GM19467 (cell line): ENCODE measurements at regions not wholly inside any gene's neighbourhood (a gene's known extent, or its start where the extent isn't known, plus 50 kb on each side); places are given as distances from the start of the nearest gene placed in this dataset.

Experiments
- ATAC-seq: cut with Tn5 transposase; IDR thresholded peaks from one replicate; pipeline ENCODE4 v1.9.1; 2021; ENCODE audit warnings: mild to moderate bottlenecking, moderate library complexity; ENCODE audit not compliant: unreplicated experiment

GRCh38 chr16:85306793-85307551 is 194.7 kb upstream of the CIBAR2 start:
- no peak for ATAC-seq

DNA sequence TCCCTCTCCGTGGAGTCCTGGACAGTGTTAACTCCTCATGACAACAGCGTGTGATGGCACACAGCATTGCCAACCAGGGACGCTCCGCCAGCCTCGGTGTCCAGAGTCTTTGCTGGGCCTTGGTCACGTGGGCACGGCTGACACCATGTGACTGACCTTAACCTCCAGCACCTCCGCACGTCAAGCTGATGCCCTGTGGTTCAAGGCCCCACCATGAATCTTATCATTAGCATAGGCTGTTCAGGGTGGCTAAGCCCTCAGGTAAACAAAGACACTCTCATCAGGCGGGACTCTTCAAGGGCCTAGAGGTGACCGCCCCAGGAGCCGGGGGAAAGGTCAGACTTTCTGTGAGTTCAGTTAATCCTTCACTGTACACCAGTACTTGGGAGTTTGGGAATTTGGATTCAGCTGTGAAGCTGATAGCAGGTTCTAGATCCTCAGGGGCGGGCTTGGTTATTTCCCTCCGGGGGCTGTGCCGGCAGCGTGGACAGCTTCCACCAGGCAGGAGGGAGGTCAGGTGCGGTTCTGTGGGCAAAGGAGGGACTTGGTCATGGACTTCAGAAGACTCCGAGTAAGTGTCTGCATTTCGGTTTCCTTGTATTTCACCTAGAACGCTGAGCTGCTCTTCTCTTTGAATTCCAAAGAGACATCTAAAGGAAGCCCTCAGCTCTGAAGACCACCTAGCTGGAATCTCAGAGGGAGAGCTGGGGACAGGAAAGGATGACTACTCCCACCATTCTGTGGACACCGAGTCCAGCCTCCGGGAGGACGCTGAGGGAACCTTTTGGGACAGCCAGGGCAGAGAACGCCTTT is 195.5 kb upstream of the CIBAR2 start:
- ATAC-seq = no peak

GRCh38 chr16:85308611-85309540 is 196.6 kb upstream of the CIBAR2 start:
- no peak for ATAC-seq

- no peak for ATAC-seq
These were observed 197.7 kb upstream of the CIBAR2 start for GRCh38 chr16:85309656-85310587.

- ATAC-seq = no peak
These were observed 198.8 kb upstream of the CIBAR2 start for GRCh38 chr16:85310868-85311585.

DNA sequence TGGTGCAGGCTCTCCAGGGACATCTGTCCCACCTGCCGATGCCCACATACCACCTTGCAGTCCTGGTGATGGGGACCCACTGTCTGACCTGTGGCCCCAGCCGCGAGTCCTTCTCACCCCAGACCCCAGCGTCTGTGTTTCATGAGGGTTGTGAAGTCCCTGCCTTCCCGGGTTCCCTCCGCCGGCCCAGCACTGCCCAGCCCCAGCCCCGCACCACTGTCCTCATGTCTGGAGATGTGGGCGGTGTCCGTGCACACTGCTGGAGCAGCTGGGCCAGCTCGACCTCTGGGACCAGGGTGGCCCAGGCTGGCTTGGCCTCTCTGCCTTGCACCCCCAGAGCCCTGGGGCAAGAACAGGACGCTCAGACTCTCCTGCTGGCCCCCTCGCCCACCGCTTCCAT is 199.5 kb upstream of the CIBAR2 start:
- ATAC-seq = no peak

- ATAC-seq = no peak
These were observed 199.9 kb upstream of the CIBAR2 start for GRCh38 chr16:85312174-85312573.

GRCh38 chr16:85312642-85313525 is 200.6 kb upstream of the CIBAR2 start:
- ATAC-seq = no peak

- ATAC-seq = no peak
These were observed 201.4 kb upstream of the CIBAR2 start for GRCh38 chr16:85313526-85314301.

DNA sequence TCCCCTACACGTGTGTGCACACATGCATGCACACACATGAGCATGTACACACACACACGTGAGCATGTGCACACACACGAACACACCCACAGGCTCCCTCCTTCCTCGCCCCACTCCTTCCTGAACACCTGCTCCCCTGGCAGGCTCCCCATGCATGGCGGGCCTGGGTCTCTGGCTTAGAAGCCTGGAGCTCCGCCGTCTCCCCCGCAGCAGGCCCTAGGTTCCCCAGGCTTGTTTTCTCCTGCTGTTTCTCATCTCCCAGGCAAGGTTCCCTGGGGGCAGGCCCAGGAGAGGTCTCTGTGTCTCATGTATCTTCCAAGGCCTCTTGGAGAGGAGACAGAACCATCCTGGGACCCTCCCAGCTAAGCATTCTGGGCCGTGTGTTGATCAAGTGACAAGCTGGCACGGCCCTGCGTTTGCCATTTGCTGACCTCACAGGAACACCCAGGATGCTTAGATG is 202.3 kb upstream of the CIBAR2 start:
- ATAC-seq = no peak

GRCh38 chr16:85315866-85316265 is 203.6 kb upstream of the CIBAR2 start:
- ATAC-seq = no peak

GRCh38 chr16:85316321-85316919 is 204.1 kb upstream of the CIBAR2 start:
- ATAC-seq = no peak

DNA sequence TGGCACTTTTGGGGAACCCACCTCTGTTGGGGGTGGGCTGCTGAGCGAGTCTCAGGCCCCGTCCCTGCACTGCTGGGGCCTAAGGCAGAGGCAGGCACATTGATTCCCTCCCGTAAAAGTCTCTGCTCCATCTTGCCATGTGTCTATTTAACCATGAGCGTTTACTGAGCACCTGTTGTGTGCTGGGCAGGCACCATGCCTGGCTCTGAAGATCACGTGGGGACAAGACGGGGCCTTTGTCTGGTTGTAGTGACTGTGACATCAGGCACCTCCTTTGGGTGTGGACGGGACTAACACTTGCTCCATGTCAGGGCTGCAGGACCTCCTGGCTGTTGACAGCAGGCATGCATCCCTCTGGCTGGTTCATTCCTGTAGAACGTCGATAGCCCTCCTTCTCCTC is 204.7 kb upstream of the CIBAR2 start:
- ATAC-seq = no peak

- ATAC-seq = no peak
These were observed 205.4 kb upstream of the CIBAR2 start for GRCh38 chr16:85317704-85318103.

DNA sequence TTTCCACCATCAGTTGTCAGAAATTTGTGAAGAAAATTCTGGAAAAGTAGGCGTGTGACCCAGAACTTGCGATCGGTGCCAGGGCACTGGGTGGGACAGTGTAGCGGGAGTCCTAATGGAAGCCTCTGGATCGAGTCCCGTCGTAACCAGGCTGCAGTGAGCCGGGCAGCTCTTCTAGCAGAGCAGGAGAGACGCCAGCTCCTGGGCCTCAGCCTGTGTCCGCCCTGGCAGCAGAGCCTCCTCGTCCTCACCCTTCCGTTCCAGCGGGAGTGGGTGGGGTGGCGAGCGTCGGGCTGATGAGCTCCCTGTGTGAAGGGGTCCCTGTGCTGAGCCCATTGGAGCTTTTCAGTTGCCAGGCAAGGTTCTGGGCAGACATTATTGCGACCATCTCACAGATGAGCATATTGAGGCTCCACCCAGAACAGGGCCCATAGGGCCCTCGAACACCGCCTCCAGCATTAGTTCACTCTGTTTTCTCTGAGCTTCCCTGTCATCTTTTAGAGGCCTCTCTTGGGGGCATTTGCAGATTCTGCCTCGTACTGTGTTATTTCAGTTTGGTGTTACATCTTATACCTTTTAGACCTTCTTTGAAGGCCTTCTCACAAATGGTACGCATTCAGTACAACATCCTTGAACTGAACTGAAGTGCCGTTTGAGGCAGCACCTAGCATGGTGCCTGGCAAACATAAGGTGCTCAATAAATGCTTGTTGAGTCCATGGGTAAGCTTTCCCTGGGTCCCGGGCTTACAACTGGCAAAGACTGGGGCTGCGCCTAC is 207.1 kb upstream of the CIBAR2 start:
- no peak for ATAC-seq

- no peak for ATAC-seq
These were observed 207.7 kb upstream of the CIBAR2 start for GRCh38 chr16:85319984-85320440.
